Ishikawa (cell line): ENCODE measurements at regions not wholly inside any gene's neighbourhood (a gene's known extent, or its start where the extent isn't known, plus 50 kb on each side); places are given as distances from the start of the nearest gene placed in this dataset.

ENCODE experiments used
- CREB1 ChIP-seq: IDR thresholded peaks from 2 replicates; pipeline ENCODE4 v1.6.1; 2012; ENCODE audit warnings: low read depth
- EGR1 ChIP-seq: IDR thresholded peaks from 2 replicates; pipeline ENCODE4 v1.6.1; 2012
- EP300 ChIP-seq: IDR thresholded peaks from 2 replicates; pipeline ENCODE4 v1.6.1; 2012; ENCODE audit warnings: borderline replicate concordance
- FOXM1 ChIP-seq: IDR thresholded peaks from 2 replicates; pipeline ENCODE4 v1.6.1; 2012; ENCODE audit warnings: low read depth, borderline replicate concordance
- MAX ChIP-seq: IDR thresholded peaks from 2 replicates; pipeline ENCODE4 v1.6.1; 2012
- RAD21 ChIP-seq: IDR thresholded peaks from 2 replicates; pipeline ENCODE4 v1.6.1; 2012; ENCODE audit warnings: low read depth
- REST ChIP-seq: IDR thresholded peaks from 2 replicates; pipeline ENCODE4 v1.6.1; 2012; ENCODE audit warnings: low read depth, mild to moderate bottlenecking
- TEAD4 ChIP-seq: IDR thresholded peaks from 2 replicates; pipeline ENCODE4 v1.6.1; 2012
- YY1 ChIP-seq: IDR thresholded peaks from 2 replicates; pipeline ENCODE4 v1.6.1; 2012; ENCODE audit warnings: low read depth

GRCh38 chr2:113351375-113352355, 72.9 kb upstream of the PAX8 start:
- TF ChIP-seq RAD21 (no peak), MAX (no peak), FOXM1 (no peak), EP300 (no peak), REST (no peak), EGR1 (no peak), TEAD4 (no peak), YY1 (no peak), CREB1 (no peak)
